MM.1S (cell line): ENCODE measurements at regions not wholly inside any gene's neighbourhood (a gene's known extent, or its start where the extent isn't known, plus 50 kb on each side); places are given as distances from the start of the nearest gene placed in this dataset.

Experiments used
- DNase-seq: peaks from one replicate; pipeline ENCODE4 v3.0.0-alpha.2; 2015
- H2AFZ ChIP-seq: fragments of 300-600 bp; sonication (generic); 2 replicates; pipeline ENCODE4 v1.6.0; 2016; ENCODE audit warnings: antibody characterized with exemption, low read length
- H3F3A ChIP-seq: fragments of 300-600 bp; sonication (generic); 2 replicates; pipeline ENCODE4 v1.6.1; 2016; ENCODE audit warnings: mild to moderate bottlenecking, antibody characterized with exemption, low read length, moderate library complexity, mixed read lengths; ENCODE audit not compliant: insufficient read depth
- H3K27ac ChIP-seq: fragments of 300-600 bp; sonication (generic); 2 replicates; pipeline ENCODE4 v1.5.1; 2016; ENCODE audit warnings: mild to moderate bottlenecking, low read length
- H3K27me3 ChIP-seq: fragments of 300-600 bp; sonication (generic); replicated peaks from 2 replicates; pipeline ENCODE4 v1.6.0; 2016; ENCODE audit warnings: low read length; ENCODE audit not compliant: insufficient read depth
- H3K36me3 ChIP-seq: fragments of 300-600 bp; sonication (generic); replicated peaks from 2 replicates; pipeline ENCODE4 v1.6.1; 2016; ENCODE audit warnings: mild to moderate bottlenecking, low read length, mixed read lengths; ENCODE audit not compliant: insufficient read depth
- H3K4me1 ChIP-seq: fragments of 300-600 bp; sonication (generic); 2 replicates; pipeline ENCODE4 v1.6.1; 2016; ENCODE audit warnings: low read length, mixed read lengths
- H3K4me2 ChIP-seq: fragments of 300-600 bp; sonication (generic); 2 replicates; pipeline ENCODE4 v1.6.0; 2016; ENCODE audit warnings: low read depth, low read length
- H3K4me3 ChIP-seq: fragments of 300-600 bp; sonication (generic); 2 replicates; pipeline ENCODE4 v1.5.1; 2016; ENCODE audit warnings: low read length, mixed read lengths
- H3K79me2 ChIP-seq: fragments of 300-600 bp; sonication (generic); 2 replicates; pipeline ENCODE4 v1.6.1; 2016; ENCODE audit warnings: mixed run types, low read length, mixed read lengths
- H3K9ac ChIP-seq: fragments of 300-600 bp; sonication (generic); 2 replicates; pipeline ENCODE4 v1.6.1; 2016; ENCODE audit warnings: low read length, mixed read lengths
- H3K9me2 ChIP-seq: fragments of 300-600 bp; sonication (generic); replicated peaks from 2 replicates; pipeline ENCODE4 v1.6.1; 2016; ENCODE audit warnings: mild to moderate bottlenecking, low read length, mixed read lengths; ENCODE audit not compliant: insufficient read depth
- H3K9me3 ChIP-seq: fragments of 300-600 bp; sonication (generic); replicated peaks from 2 replicates; pipeline ENCODE4 v1.6.1; 2016; ENCODE audit warnings: mild to moderate bottlenecking, low read length, mixed read lengths; ENCODE audit not compliant: insufficient read depth
- H4K20me1 ChIP-seq: fragments of 300-600 bp; sonication (generic); 2 replicates; pipeline ENCODE4 v1.6.1; 2016; ENCODE audit warnings: mild to moderate bottlenecking, low read length, moderate library complexity, mixed read lengths; ENCODE audit not compliant: insufficient read depth
- CTCF ChIP-seq: fragments of 300-600 bp; sonication (generic); IDR thresholded peaks from 2 replicates; pipeline ENCODE4 v1.5.1; 2016; ENCODE audit warnings: antibody characterized with exemption, low read length, mixed read lengths
- EZH2 ChIP-seq: fragments of 300-600 bp; sonication (generic); optimal IDR thresholded peaks from 2 replicates; pipeline ENCODE3; 2017; ENCODE audit warnings: low read depth, mild to moderate bottlenecking, antibody characterized with exemption, low read length, mixed read lengths
- EZH2phosphoT487 ChIP-seq: fragments of 300-600 bp; sonication (generic); IDR thresholded peaks from 2 replicates; pipeline ENCODE4 v1.6.1; 2018; ENCODE audit warnings: antibody characterized with exemption, low read length

- H3K9me2 ChIP-seq, result no peaks in the 10 kb centered on the region
- no peak overlapping the region for H3K27ac ChIP-seq
- no peaks in the 10 kb centered on the region for H3K79me2 ChIP-seq
- H3K9ac ChIP-seq, result no peak overlapping the region
- H3K9me3 ChIP-seq, result no peaks in the 10 kb centered on the region
- H3K4me1 ChIP-seq, result no peaks in the 10 kb centered on the region
- no peak overlapping the region for H3K4me3 ChIP-seq
- no peaks in the 10 kb centered on the region for H3K27me3 ChIP-seq
- H2AFZ ChIP-seq, result no peak overlapping the region
- H4K20me1 ChIP-seq, result no peaks in the 10 kb centered on the region
- H3F3A ChIP-seq, result no peaks in the 10 kb centered on the region
- TF ChIP-seq EZH2phosphoT487 (no peak), EZH2 (no peak), CTCF (no peak)
- no peak for DNase-seq
- H3K36me3 ChIP-seq, result no peaks in the 10 kb centered on the region
- H3K4me2 ChIP-seq, result no peak overlapping the region
Measured at GRCh38 chr14:71247106-71247505, 339.8 kb downstream of the PCNX1 start.

GRCh38 chr14:71248194-71248593, 340.9 kb downstream of the PCNX1 start:
- H3K27me3 ChIP-seq, result no peaks in the 10 kb centered on the region
- no peaks in the 10 kb centered on the region for H3K4me1 ChIP-seq
- H3K36me3 ChIP-seq, result no peaks in the 10 kb centered on the region
- no peak overlapping the region for H3K4me3 ChIP-seq
- H2AFZ ChIP-seq, result no peak overlapping the region
- H3K9ac ChIP-seq, result no peak overlapping the region
- TF ChIP-seq EZH2phosphoT487, result no peak
- no peak for TF ChIP-seq CTCF
- TF ChIP-seq EZH2, result no peak
- H3K79me2 ChIP-seq, result no peaks in the 10 kb centered on the region
- H3K9me2 ChIP-seq, result no peaks in the 10 kb centered on the region
- H3F3A ChIP-seq, result no peaks in the 10 kb centered on the region
- no peak overlapping the region for H3K27ac ChIP-seq
- H4K20me1 ChIP-seq, result no peaks in the 10 kb centered on the region
- no peak for DNase-seq
- no peak overlapping the region for H3K4me2 ChIP-seq
- H3K9me3 ChIP-seq, result no peaks in the 10 kb centered on the region

- no peaks in the 10 kb centered on the region for H3K27me3 ChIP-seq
- H3K9ac ChIP-seq, result no peak overlapping the region
- H3K4me3 ChIP-seq, result no peak overlapping the region
- no peak overlapping the region for H3K27ac ChIP-seq
- H4K20me1 ChIP-seq, result no peaks in the 10 kb centered on the region
- H3K36me3 ChIP-seq, result no peaks in the 10 kb centered on the region
- H3F3A ChIP-seq, result no peaks in the 10 kb centered on the region
- no peak overlapping the region for H2AFZ ChIP-seq
- TF ChIP-seq EZH2, result no peak
- no peak for TF ChIP-seq CTCF
- no peak for TF ChIP-seq EZH2phosphoT487
- H3K4me2 ChIP-seq, result no peak overlapping the region
- no peaks in the 10 kb centered on the region for H3K79me2 ChIP-seq
- no peaks in the 10 kb centered on the region for H3K9me2 ChIP-seq
- no peaks in the 10 kb centered on the region for H3K4me1 ChIP-seq
- DNase-seq, result no peak
- H3K9me3 ChIP-seq, result no peaks in the 10 kb centered on the region
Measured at GRCh38 chr14:71250347-71250746, 343.1 kb downstream of the PCNX1 start.
